Hindlimb muscle (tissue), 1 donor: ENCODE measurements at regions not wholly inside any gene's neighbourhood (a gene's known extent, or its start where the extent isn't known, plus 50 kb on each side); places are given as distances from the start of the nearest gene placed in this dataset.

Source experiments
- DNase-seq: peaks from one replicate; pipeline ENCODE4 v3.0.0-alpha.2; 2013

DNA sequence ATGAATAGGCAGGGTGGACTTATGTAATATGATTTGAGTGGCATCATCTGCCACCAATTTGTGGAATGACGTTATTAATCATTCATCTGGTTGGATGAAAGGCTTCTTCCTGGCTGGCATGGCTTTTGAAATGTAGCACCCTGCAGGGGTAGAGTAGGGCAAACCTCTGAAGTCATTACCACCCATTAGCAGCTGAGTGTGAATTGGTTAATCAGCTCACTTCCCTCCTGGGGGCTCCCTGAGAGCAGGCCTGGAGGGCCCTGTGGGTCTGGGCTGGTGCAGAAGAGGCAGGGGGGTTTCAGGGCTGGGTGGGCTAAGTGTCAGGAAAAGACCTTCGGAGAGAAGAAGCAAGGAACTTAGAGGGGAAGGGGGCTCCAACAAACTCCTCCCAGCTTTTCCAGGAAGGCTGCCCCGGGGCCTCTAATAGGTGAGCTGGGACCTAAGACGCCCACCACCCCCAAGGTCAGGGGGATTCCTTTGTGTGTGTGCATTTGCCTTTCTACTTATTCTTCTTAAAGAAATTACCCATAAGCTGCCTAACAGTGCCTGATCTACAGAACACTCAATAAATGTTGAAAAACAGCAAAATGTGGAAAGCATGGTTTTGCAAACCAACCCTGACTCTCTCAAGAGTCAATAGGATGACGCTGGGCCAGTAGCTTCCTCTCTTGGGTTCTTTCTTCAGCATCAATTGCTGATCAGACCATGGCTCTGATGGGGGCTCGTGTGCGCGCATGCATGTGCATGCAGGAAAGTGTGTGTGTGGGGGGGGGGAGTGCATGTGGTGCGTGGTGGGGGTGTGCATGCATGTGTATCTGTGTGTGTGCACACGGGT lies 49.7 kb upstream of the ZNF516 start:
- DNase-seq = no peak
